ENCODE measurements at regions not wholly inside any gene's neighbourhood (a gene's known extent, or its start where the extent isn't known, plus 50 kb on each side); places are given as distances from the start of the nearest gene placed in this dataset.
A peak's percentile ranks its signal among the peaks of the same experiment; 100 is the strongest.
"Not testable (repeated sequence)": the region's sequence is repeated elsewhere in the genome, so short reads cannot be mapped to it uniquely, and the experiment has no call there.

DNA sequence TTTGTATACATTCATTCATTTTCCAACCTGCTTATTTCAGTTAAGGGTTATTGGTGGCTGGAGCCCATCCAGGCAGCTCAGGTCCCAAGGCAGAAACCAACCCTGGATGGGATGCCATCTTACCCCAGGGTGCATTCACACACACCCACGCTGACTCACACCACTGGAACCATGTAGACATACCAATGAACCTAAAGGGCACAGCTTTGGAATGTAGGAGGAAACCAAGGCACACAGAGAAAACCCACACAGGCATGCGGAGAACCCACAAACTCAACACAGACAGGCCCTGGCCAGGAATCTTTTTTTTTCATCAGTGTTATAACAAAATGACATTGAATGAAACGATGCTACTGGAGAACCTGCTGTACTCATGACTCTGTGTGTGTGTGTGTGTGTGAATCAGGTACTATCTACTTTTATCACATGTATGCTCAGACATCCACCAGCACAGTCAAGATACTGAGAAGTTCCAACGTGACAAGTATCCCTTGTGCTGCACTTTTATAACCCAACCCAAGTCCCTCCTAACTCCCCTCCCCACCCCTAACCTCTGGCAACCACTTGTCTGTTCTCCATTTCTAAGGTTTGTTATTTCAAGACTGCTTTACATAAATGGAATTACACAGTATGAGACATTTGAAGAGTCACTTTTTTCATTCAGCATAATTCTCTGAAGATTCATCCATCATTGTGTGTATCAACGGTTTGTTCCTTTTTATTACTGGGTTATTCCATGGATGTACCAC, 286.8 kb upstream of the PLD5 start:
- peak; percentile 68 for DNase-seq

GRCh38 chr1:242806324-242806723, 281.8 kb upstream of the PLD5 start:
- DNase-seq, result no peak

GRCh38 chr1:242805360-242805759, 280.9 kb upstream of the PLD5 start:
- not testable (repeated sequence) for DNase-seq

- DNase-seq, result no peak
These were observed 278.5 kb upstream of the PLD5 start for GRCh38 chr1:242802973-242803372.

DNA sequence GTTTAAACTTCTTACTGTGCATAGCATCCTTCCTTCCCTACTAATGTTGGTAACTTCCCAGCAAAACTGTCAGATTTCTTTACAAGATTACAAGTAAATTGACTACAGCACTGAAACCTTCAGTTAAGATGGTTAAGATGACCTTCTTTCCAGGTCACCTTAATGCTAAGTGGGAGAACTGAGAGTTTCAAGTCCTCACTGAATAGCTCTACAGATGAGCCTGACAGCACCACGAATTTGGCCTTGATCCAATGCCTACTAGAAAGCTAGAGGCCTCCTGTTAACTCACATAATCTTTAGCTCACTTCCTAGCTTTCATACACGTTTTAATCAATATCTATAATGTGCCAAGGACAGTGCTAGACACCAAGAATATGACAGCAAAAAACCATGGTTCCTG, 276.0 kb upstream of the PLD5 start:
- no peak for DNase-seq

DNA sequence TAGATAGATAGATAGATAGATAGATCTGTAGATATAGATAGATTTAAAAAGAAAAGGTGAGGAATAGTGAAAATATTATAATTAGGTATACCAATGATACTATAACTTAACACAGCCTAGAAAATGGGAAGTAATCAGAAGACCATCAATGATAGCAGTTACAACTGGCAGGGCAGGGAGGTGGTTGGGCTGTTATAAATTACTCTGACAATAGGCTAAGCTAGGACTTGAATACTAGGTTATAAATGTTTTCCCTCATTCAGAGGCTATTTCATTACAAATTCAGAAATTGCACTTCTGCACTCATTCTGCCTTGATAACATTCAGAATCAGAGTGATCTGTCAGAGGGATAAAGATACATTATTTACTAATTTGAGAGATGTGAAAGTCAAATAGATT, 273.4 kb upstream of the PLD5 start:
- no peak for DNase-seq

GRCh38 chr1:242788771-242789170, 264.3 kb upstream of the PLD5 start:
- DNase-seq, result no peak

GRCh38 chr1:242787968-242788367, 263.5 kb upstream of the PLD5 start:
- DNase-seq, result no peak

DNA sequence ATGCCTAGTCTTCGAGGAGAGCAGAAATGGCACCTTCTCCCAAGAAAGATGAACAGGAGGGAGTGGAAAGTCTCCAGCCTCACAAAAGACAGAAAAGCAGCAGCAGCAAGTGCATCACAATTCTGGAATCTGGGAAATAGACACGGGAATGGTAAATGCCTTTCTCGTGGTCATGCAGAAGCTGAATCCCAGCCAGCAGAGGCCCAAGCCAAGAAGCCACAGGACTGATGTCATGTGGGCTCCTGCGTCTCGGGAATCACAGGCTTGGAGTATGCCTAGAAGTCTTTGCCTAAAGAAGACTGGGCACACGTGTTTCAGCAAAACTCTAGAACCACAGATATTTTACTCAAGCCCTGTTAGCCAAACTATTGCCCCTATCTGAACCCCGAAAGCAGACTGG, 260.3 kb upstream of the PLD5 start:
- DNase-seq, result no peak

DNA sequence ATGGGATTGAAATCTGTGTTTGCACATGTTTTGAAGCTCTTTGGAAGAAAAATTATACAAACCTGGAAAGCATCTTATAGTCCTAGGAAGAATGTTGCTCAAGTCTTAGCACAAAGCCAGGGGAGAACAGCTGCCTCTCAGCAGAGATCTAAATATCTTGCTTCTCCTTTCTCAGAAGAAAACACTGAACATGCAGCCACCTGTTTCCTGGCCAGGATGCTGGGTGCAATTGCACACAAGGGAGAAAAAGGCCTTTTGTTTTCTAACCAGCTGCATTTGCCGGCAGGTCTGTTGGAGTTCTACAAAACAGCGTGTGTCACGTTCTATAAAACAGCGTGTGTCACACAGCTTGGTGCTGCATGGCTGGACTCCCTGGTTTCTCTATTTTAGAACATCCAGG, 259.6 kb upstream of the PLD5 start:
- no peak for DNase-seq

DNA sequence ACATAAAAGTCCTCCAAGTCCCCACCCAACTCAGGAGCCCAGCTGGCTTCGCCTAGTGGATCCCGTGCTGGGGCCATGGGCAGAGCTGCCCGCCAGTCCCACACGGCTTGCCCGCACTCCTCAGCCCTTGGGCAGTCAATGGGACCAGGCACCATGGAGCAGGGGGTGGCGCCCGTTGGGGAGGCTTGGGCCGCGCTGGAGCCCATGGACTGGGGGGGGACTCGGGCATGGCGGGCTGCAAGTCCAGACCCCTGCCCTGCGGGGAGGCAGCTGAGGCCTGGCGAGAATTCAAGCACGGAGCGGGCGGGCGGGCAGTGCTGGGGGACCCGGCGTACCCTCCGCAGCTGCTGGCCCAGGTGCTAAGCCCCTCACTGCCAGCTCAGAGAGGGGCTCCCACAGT, 249.8 kb upstream of the PLD5 start:
- no peak for DNase-seq

GRCh38 chr1:242770366-242770765, 245.9 kb upstream of the PLD5 start:
- no peak for DNase-seq

- DNase-seq, result no peak
These were observed 239.7 kb upstream of the PLD5 start for GRCh38 chr1:242764161-242764560.

DNA sequence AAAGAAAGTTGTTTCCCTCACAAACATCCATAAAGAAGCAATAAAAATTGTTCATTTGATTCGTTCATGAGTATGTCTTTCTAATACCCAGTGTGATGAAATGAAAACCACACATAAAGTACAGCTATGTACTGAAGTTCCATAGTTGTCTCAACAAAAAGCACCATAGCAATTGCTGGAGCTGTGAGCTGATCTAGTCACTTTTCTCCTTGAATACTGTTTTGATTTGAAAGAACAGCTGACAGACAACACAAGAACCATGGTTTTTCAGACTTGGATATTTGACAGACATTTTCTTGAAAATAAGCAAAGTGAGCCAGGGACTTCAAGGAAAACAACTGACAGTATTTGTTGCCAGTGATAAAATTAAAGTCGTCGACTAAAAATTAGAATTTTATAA, 237.1 kb upstream of the PLD5 start:
- no peak for DNase-seq

GRCh38 chr1:242754926-242755325, 230.4 kb upstream of the PLD5 start:
- DNase-seq, result no peak

GRCh38 chr1:242754125-242754524, 229.6 kb upstream of the PLD5 start:
- no peak for DNase-seq

- DNase-seq, result no peak
These were observed 222.7 kb upstream of the PLD5 start for GRCh38 chr1:242747233-242747632.

DNA sequence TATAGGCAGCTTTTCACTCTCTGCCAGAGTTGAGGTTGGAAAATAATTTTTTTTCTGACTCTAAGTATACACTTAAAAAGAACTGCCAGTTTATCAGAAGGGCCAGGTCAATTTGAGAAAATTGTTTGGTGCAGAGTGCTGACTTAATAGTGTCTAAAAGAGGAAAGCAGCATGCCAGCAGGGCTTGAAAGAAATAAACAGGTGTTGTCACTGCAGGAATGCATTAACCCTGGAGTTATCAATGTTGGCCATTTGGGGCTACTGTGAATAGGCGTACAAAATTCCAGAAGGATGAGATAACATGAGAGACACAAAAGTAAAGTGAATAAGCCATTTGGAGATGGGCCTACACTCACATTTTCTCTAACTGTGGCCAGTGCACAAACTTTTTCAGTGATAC, 220.6 kb upstream of the PLD5 start:
- no peak for DNase-seq

DNA sequence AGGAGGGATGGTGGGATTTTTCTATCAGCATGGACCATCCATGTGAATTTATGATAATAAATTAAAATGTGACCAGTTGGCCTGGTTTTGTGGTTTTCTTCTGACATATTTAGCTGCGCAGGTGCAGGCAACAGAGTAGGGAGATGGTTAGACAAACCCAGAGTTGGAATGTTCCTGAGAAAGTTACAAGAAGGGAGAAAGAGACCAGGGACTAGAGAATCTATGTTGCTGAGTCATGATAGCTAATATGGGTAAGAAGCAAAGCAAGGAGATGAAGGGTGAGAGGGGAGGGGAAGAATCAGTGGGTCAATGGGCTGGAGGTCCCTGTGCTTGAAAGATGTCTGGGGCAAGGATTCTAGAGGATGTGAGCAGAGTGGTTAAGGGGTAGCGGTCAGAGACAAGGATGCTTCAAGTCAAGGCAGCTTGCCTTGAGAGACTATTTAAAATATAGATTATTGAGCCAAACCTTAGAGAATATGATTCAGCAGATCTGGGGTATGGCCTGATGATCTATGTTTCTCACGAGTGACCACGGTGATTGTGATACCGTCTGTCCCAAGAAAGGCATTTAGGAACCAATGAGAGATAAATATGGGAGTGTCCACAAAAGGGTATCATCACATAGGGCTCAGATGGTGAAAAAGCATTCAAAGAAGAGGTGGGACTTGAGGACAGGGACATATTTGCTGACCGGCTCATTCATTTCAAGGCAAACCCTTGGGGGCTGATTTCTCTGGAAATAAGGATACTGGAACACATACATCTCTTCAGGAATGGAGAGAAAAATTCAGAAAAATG, 219.7 kb upstream of the PLD5 start:
- no peak for DNase-seq

- no peak for DNase-seq
These were observed 214.5 kb upstream of the PLD5 start for GRCh38 chr1:242738702-242739645.

DNA sequence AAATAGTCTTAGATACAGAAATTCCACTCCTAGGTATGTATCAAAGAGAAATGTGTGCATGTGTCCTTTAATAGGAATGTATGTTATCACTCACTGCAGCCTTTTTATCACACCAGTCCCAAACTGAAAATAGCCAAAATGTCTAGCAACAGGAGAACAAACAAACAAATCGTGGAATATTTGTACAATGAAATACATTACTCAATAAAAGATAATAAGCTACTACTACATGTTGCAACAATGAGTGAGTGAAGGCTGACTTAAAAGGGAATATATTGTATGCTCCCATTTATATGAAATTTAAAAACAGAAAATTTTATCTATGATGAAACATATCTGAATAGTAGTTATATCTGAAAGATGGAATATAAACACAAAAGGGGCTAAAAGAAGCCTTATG, 212.1 kb upstream of the PLD5 start:
- no peak for DNase-seq

DNA sequence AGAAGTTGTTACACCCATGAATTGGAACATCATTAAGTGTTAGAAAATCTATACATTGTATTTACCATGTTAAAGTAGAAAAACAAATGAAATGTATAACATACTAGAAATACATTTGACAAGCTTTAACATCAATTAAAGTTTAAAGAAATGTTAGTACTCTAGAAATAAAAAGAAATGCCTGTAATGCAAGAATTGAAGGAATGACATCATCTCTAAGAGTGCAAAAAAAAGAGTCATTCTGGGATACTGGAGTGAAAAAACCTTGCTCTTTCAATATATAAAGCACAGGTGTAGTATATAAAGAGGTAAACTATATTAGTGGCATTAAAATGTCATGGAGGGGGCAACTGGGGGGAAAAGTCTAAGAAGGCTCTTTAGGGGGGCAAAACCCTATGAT, 210.8 kb upstream of the PLD5 start:
- DNase-seq, result no peak

DNA sequence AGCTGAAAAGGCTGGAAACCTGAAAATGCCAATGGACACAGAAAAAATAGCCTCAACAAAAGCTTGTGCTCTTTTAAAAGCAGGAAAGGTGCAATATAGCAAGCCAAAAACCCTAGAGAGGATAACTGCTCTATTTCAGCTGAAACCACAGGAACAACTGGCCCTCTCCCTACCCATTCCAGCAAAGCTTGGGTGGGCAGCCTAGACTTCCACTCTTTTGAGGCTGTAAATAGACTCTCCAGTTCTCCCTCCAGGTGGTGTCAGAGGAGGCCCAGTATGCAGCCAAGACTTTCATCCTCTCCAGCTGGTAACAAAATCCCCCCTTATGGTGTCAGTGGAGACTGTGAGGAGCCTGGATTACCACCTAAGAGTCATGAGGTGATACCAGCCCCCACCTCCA, 206.9 kb upstream of the PLD5 start:
- no peak for DNase-seq

Data from T1000 (cell line).